ENCODE measurements at regions not wholly inside any gene's neighbourhood (a gene's known extent, or its start where the extent isn't known, plus 50 kb on each side); places are given as distances from the start of the nearest gene placed in this dataset.

DNA sequence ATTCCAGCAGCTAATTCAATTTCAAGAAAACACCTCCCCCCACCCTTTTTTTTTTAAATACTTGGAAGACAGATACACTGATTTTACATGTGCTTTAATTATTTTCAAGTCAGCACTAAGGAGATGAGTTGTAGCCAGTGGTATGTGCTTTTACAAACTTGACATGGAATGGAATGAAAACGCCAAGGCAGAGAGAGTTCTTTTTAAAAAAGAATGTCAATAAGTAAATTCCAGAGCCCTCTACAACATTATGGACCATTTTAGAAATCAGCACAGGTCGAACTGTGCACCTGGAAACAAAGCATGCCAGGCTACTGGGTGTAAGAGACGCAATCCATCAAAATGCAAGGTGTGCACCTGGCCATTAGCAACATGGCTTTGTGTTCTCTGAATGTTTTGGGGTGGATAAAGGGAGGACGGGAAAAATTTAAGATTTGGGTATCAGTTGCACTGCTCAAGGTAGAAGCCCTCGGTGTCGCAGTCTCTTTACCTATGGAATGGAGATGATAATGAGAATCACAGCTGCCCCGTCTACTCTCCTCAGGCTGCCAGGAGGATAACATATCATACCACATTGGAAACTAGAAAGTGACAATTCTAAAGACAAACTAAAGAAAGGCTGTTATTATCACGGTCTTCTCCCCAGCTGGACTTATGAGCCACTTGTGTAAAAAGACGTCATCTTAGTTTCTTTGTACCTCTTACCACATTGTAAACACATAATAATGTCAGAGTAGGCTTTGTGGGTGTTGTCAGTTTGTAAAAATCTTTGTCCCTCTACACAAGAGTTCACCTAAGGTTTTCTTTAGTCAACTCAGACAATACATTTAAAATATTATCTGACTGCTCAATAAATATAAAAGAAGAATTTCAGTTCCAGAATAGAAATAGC, 107.4 kb upstream of the PRICKLE2 start:
- no peak for DNase-seq (ENCODE audit: low read depth)
- no peak overlapping the region for H3K4me3 ChIP-seq (replicated peaks; ENCODE audit: low read depth, low read length)
- no peak for TF ChIP-seq CTCF (IDR thresholded peaks at IDR 0.05; ENCODE audit: low read length, missing control alignments)

DNA sequence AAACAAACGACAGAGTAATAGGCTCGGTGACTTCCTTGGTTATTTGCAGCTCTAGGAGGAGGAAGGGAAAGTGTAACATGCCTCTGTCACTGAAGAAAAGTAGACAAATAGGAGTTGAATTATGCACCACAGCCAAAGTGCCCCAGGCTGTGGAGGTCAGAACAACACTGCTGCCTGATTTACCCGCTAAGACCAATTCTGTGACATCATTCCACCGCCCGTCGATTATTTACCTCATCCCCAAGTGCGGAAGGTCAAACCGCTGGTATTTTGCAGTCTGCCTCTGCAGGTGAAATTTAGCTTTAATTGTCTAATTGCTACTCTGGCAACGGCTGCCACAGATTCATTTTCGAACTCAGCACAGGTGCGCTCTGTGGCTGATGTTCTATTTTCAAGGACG, 106.3 kb upstream of the PRICKLE2 start:
- DNase-seq (ENCODE audit: low read depth), result no peak
- no peak overlapping the region for H3K4me3 ChIP-seq (replicated peaks; ENCODE audit: low read depth, low read length)
- no peak for TF ChIP-seq CTCF (IDR thresholded peaks at IDR 0.05; ENCODE audit: low read length, missing control alignments)

DNA sequence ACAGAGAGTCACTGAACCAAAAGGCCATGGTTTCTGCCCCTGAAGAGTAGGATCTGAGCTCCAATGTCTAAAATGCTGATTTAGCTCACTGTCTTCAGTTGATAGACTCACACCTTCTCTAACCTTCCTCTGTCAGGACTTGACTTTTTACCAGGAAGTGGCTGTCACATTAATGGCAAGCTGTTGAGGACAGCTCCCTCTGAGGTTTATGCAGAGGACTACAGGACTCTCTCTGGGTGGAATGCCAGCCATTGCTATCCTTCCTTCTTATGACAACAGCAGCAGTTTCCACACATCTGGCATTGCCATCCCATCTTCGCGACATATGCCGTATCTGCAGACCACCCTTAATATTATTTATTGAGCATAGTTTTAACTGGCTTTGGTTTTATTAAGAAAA, 103.8 kb upstream of the PRICKLE2 start:
- H3K4me3 ChIP-seq (replicated peaks; ENCODE audit: low read depth, low read length), result no peak overlapping the region
- no peak for DNase-seq (ENCODE audit: low read depth)
- peak; percentile 5 for TF ChIP-seq CTCF (IDR thresholded peaks at IDR 0.05; ENCODE audit: low read length, missing control alignments)

DNA sequence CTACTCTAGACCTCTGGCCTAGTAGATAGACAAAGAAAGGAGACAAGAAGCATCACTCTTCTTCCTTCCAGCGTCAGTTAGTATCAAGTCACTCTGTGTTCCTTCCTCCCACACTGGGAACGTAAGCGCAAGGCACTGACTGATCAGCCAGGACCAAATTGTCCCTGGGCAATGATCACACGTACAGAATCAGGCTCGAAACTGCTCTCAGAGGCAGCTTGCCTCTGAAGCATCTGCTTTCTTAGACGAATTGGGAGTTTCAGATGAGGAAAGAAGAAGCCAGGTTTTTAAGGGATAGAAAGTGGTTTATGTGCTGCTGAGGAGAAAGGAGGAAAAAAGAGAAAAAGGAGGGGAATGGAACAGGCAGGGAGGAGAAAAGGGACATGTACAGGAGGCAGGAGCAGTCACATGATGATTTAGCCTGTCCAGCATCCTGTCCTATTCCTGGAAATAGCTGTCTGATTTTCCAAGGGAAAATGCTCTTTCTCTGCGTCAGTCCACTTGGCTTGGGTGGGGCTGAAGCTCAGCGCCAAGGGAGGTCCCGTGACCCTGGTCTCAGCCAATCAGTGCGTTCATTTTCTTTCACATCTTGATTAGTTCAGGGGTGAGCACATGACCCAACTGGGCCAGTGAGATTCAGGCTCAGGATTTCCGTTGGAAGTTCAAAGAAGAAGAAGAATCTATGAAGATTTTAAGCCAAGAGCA, 102.0 kb upstream of the PRICKLE2 start:
- peak; percentile 84 for DNase-seq (ENCODE audit: low read depth)
- TF ChIP-seq CTCF (IDR thresholded peaks at IDR 0.05; ENCODE audit: low read length, missing control alignments), result no peak
- H3K4me3 ChIP-seq (replicated peaks; ENCODE audit: low read depth, low read length), result no peak overlapping the region

DNA sequence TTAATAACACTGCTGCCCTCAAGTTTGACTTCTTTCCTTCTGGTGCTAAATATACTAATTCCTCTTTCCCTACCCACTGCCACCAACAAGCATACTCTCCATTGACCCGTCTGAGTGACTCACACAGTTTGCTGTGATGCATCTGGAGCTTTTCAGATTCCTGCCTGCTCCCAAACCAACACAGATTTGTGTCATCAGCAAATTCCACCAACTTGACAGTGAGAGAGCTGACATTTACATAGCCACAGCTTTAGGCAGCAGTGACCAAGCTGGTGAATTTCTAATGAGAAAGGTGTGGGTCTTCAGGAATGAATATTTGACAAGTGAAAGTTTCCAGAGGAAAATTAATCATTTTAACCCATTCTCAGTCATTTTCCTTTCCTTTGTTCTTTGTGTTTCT, 96.5 kb upstream of the PRICKLE2 start:
- peak; percentile 73 for DNase-seq (ENCODE audit: low read depth)
- no peak overlapping the region for H3K4me3 ChIP-seq (replicated peaks; ENCODE audit: low read depth, low read length)
- no peak for TF ChIP-seq CTCF (IDR thresholded peaks at IDR 0.05; ENCODE audit: low read length, missing control alignments)

- no peak for DNase-seq (ENCODE audit: low read depth)
- peak; percentile 10 for TF ChIP-seq CTCF (IDR thresholded peaks at IDR 0.05; ENCODE audit: low read length, missing control alignments)
- no peak overlapping the region for H3K4me3 ChIP-seq (replicated peaks; ENCODE audit: low read depth, low read length)
Measured at GRCh38 chr3:64319391-64319790, 94.1 kb upstream of the PRICKLE2 start.
